DMS153 (cell line): ENCODE measurements at regions not wholly inside any gene's neighbourhood (a gene's known extent, or its start where the extent isn't known, plus 50 kb on each side); places are given as distances from the start of the nearest gene placed in this dataset.

Source experiments
- DNase-seq: peaks from one replicate; lab custom pipeline; 2025; lab: John Stamatoyannopoulos, UW

GRCh38 chrX:69083801-69084200, 81.5 kb downstream of the PJA1 start:
- DNase-seq, result no peak

GRCh38 chrX:69083361-69083760, 81.9 kb downstream of the PJA1 start:
- no peak for DNase-seq

- DNase-seq, result no peak
These were observed 82.5 kb downstream of the PJA1 start for GRCh38 chrX:69082753-69083150.

- DNase-seq, result no peak
These were observed 83.0 kb downstream of the PJA1 start for GRCh38 chrX:69082055-69082752.

GRCh38 chrX:69080855-69081465, 84.3 kb downstream of the PJA1 start:
- no peak for DNase-seq

GRCh38 chrX:69079268-69079667, 86.0 kb downstream of the PJA1 start:
- no peak for DNase-seq

GRCh38 chrX:69077895-69078455, 87.3 kb downstream of the PJA1 start:
- DNase-seq, result no peak

GRCh38 chrX:69076088-69076487, 89.2 kb downstream of the PJA1 start:
- no peak for DNase-seq

- DNase-seq, result no peak
These were observed 90.5 kb downstream of the PJA1 start for GRCh38 chrX:69074726-69075125.

GRCh38 chrX:69073721-69074120, 91.5 kb downstream of the PJA1 start:
- no peak for DNase-seq

GRCh38 chrX:69073241-69073640, 92.0 kb downstream of the PJA1 start:
- DNase-seq, result no peak

GRCh38 chrX:69072486-69073006, 92.7 kb downstream of the PJA1 start:
- DNase-seq, result no peak

GRCh38 chrX:69070949-69071650, 94.2 kb downstream of the PJA1 start:
- no peak for DNase-seq

GRCh38 chrX:69069876-69070275, 95.4 kb downstream of the PJA1 start:
- DNase-seq, result no peak

GRCh38 chrX:69069086-69069445, 96.2 kb downstream of the PJA1 start:
- no peak for DNase-seq

GRCh38 chrX:69068301-69069085, 96.8 kb downstream of the PJA1 start:
- no peak for DNase-seq

- DNase-seq, result no peak
These were observed 97.4 kb downstream of the PJA1 start for GRCh38 chrX:69067841-69068240.

- no peak for DNase-seq
These were observed 98.2 kb downstream of the PJA1 start for GRCh38 chrX:69066966-69067525.

GRCh38 chrX:69066021-69066757, 99.1 kb downstream of the PJA1 start:
- DNase-seq, result no peak

GRCh38 chrX:69065451-69065850, 99.8 kb downstream of the PJA1 start:
- no peak for DNase-seq

- no peak for DNase-seq
These were observed 101.8 kb downstream of the PJA1 start for GRCh38 chrX:69063486-69063885.
